Stimulated activated naive CD8-positive, alpha-beta T cell treated with anti-CD3 and anti-CD28 coated beads, Interleukin-15, Interleukin-2, amounts not matched to agents 100 ng/mL and 50 ng/mL, for 24 hours (primary cell): ENCODE measurements at regions not wholly inside any gene's neighbourhood (a gene's known extent, or its start where the extent isn't known, plus 50 kb on each side); places are given as distances from the start of the nearest gene placed in this dataset.
"Not testable (repeated sequence)": the region's sequence is repeated elsewhere in the genome, so short reads cannot be mapped to it uniquely, and the experiment has no call there.

Experiments used
- H3K27ac Mint-ChIP-seq: one replicate; pipeline ENCODE4 v1.8.0; 2021; ENCODE audit warnings: mild to moderate bottlenecking, mixed read lengths
- H3K27me3 Mint-ChIP-seq: one replicate; pipeline ENCODE4 v1.8.0; 2021; ENCODE audit warnings: mixed read lengths
- H3K36me3 Mint-ChIP-seq: one replicate; pipeline ENCODE4 v1.8.0; 2021; ENCODE audit warnings: low read depth, mixed read lengths
- H3K4me1 Mint-ChIP-seq: one replicate; pipeline ENCODE4 v1.8.0; 2021; ENCODE audit warnings: low read depth, mixed read lengths
- H3K4me3 Mint-ChIP-seq: one replicate; pipeline ENCODE4 v1.8.0; 2021; ENCODE audit warnings: mild to moderate bottlenecking, mixed read lengths
- H3K9me3 Mint-ChIP-seq: one replicate; pipeline ENCODE4 v1.8.0; 2021; ENCODE audit warnings: mixed read lengths

DNA sequence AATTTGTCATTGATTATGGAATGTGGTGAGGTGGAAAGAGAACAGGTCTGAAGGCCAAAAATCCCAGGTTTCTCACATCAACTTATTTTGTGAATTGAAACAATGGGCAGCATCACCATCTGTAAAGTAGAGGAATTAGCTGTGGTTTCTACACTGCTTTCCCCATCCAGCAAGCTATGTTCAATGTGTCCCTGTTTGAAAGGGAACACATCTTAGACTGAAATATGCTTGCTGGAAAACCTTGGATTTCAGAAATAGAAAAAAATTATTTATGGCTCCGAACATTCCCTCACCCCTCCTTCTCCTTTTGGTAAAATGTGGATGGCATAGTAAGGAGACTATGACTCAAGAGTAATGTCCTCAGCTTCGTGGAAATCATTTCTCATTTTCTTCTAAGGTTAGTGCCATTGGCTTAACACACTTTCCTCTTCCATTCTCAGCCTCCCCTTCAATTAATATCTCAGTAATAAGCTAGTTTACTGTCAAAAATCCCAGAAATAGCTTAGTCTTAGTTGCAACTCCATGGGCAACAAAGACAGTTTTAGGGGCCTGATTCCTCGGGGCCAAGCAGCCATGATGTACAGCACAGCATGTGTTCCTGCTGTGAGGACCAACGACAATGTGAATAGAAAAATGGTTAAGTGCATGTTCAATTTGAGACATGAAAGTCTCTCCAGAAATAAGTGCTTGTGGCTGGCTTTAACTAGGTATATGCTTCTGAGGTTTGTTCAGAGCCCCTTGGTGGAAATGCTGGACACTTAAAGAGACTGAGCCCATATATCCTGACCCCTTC, 205.8 kb upstream of the SLC38A2 start:
- Mint-ChIP-seq H3K27me3 (no peaks in the 10 kb centered on the region), H3K9me3 (peaks cover 11% of the 10 kb centered on the region), H3K36me3 (peaks cover 4% of the 10 kb centered on the region), H3K4me3 (no peak overlapping the region), H3K27ac (no peak overlapping the region), H3K4me1 (peaks cover 5% of the 10 kb centered on the region)

DNA sequence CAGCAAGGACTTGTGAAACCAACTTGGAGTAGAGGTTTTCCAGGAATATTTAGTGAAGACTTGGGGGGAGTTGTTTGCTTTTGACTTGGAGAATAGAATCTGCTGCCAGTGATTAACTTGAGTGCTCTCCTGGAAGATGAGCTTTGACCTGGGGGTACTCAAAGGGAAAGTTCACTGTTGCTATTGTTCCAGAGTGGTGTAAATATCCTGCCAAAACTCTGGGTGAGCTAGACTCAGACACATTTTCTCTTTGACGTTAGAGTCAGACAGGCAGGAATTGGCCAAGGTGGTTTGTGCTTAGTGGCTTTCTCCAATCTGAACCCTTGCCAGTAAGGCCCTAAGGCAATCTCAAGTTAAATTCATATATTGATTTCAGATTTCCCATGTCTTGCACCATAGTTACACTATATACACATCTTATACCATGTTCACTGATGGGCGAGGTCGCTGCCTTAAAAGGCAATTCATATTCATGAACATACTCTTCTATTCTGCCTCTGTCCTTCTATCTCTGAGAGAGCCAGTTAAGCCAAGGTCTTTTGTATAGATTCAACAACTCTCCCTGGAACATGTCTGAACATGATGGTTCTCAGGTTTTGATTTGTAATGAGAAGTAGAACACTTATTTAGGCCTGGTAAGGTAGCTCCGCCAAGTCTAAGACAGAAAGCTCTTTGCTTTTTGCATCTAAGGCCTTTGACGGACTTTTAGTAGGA, 204.6 kb upstream of the SLC38A2 start:
- Mint-ChIP-seq H3K4me3 (no peak overlapping the region), H3K36me3 (peaks cover 6% of the 10 kb centered on the region), H3K27ac (no peak overlapping the region), H3K9me3 (no peaks in the 10 kb centered on the region), H3K4me1 (no peaks in the 10 kb centered on the region), H3K27me3 (no peaks in the 10 kb centered on the region)

DNA sequence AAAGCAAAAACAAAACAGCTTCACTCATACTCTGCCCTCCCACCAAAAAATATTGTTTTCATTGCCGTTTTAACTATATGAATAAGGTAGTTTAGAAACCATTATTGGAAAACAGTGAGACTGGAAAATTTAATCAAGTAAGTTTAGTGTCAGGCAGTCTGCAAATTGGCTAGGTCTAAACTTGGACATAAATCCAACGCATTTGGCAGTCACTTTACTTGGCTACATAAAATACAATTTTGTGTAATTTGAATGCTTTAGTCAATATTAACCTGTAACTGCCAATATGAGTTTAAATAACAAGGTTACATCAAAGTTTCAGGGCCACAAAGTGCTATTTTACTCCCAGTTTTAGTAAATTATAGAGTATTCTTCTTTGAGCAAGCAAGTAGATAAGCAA, 202.3 kb upstream of the SLC38A2 start:
- peaks cover 9% of the 10 kb centered on the region for H3K36me3 Mint-ChIP-seq
- no peak overlapping the region for H3K27ac Mint-ChIP-seq
- H3K9me3 Mint-ChIP-seq = peaks cover 4% of the 10 kb centered on the region
- no peak overlapping the region for H3K4me3 Mint-ChIP-seq
- no peaks in the 10 kb centered on the region for H3K27me3 Mint-ChIP-seq
- no peaks in the 10 kb centered on the region for H3K4me1 Mint-ChIP-seq

DNA sequence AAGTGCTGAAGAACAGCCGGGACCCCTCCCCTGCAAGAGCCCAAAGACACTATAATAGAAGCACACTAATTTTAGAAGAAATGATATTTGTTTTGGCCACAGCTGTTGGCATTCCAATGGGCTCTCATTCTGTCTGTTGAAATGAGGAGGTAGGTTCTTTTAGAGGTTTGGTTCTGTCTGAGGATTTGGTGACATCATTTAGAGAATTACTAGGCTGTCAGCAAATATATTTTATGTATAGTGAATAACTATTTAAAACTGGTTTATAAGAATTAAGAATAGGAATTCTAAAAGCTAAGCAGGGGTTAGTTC, 200.7 kb upstream of the SLC38A2 start:
- Mint-ChIP-seq H3K4me3 (no peak overlapping the region), H3K4me1 (no peaks in the 10 kb centered on the region), H3K36me3 (peaks cover 10% of the 10 kb centered on the region), H3K27me3 (no peaks in the 10 kb centered on the region), H3K27ac (no peak overlapping the region), H3K9me3 (peaks cover 11% of the 10 kb centered on the region)

DNA sequence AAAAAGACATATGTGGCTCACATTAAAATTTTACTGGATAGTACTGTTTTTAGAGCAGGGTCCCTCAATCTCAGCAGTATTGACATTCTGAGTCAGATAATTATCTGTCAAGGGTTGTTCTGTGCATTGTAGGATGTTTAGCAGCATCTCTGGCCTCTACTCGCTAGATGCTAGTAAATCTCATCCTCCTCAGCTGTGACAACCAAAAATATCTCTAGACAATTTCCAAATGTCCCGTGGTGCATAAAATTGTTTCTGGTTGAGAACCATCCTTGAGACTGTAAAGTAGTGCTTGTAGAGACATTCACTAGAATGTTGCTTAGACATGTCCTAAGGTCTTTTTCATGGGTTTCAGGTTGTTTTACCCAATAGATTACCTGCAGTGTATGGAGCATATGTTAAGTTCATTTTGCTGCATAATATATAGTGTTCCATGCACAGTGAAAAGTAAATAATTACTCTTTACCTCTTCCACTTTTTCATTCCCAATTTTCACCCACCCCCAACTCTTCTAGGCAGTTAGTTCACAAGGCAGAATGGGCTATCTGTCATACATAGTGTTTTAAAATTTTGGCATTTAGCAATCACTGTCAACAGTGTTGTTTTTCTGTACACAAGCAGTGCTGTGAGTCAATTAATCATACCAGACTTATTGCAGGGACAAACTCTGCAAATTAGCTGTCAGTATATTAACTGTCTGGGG, 200.2 kb upstream of the SLC38A2 start:
- no peaks in the 10 kb centered on the region for H3K27me3 Mint-ChIP-seq
- H3K36me3 Mint-ChIP-seq = peaks cover 13% of the 10 kb centered on the region
- peaks cover 16% of the 10 kb centered on the region for H3K9me3 Mint-ChIP-seq
- no peaks in the 10 kb centered on the region for H3K4me1 Mint-ChIP-seq
- no peak overlapping the region for H3K4me3 Mint-ChIP-seq
- no peak overlapping the region for H3K27ac Mint-ChIP-seq

DNA sequence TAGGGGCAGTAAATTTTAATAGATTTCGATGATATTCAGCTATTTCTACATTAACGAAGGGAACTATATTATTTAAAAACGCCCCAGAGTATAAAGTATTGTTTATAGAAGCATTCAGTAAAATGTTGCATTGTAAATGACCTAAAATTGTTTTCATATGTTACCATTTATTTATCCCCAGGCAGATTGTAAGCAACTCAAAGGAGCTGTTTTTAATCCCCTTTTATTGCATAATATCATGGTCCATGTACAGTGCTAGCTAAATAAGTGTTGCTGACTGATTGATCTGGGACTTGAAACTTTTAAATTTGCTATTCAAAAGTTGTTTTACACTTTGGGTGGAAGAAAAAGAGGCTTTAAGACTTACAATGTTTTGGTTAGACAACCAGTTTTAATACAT, 199.0 kb upstream of the SLC38A2 start:
- Mint-ChIP-seq H3K9me3 (peaks cover 26% of the 10 kb centered on the region), H3K4me1 (no peaks in the 10 kb centered on the region), H3K27me3 (no peaks in the 10 kb centered on the region), H3K36me3 (peaks cover 23% of the 10 kb centered on the region), H3K27ac (no peak overlapping the region), H3K4me3 (no peak overlapping the region)

DNA sequence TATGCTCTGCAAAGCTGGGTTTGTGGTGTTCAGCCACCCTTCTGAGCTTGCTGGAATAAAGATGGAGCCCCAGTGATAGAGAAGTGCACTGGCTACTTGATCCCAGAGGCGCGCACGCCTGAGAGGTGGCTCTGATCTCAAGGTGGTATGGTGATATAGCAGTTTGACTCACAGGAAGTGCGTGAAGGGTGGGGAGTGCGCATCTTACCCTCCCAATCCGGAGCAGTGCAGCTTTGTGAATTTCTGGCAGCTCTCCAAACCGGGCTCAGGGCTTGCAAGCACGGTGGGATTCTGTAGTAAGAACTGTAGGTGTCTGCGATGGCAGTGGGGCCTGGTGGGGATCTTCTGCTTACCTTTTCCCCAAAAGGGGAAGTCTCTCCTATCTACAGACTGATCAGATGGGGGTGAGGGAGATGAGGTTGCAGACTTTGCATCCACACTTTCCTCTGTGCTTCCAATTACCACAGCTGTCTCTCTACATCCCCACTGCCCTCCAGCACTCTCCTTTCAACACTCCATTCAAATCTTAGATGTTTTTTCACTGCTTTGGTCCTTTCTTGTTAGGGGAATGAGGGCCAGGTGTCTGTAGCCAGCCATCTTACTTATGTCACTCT, 197.4 kb upstream of the SLC38A2 start:
- Mint-ChIP-seq H3K27me3 (no peaks in the 10 kb centered on the region), H3K9me3 (peaks cover 38% of the 10 kb centered on the region), H3K36me3 (peaks cover 23% of the 10 kb centered on the region), H3K27ac (no peak overlapping the region), H3K4me3 (no peak overlapping the region), H3K4me1 (no peaks in the 10 kb centered on the region)

DNA sequence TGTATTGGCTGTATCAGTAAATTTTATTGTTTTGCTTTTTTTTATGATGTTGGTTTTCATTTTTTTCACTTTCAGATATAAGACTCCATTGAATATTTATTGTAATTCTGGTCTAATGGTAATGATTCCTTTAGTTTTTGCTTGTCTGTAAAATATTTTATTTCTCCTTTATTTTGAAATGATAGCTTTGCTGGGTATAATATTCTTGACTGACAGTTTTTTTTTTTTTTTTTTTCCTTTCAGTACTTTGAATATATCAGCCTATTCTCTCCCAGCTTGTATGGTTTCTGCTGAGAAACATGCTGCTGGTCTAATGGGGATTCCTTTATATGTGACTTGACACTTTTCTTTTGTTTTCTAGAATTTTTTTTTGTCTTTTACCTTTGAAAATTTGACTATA, 195.1 kb upstream of the SLC38A2 start:
- Mint-ChIP-seq H3K27me3 (no peaks in the 10 kb centered on the region), H3K4me3 (no peak overlapping the region), H3K27ac (no peak overlapping the region), H3K9me3 (peaks cover 39% of the 10 kb centered on the region), H3K36me3 (peaks cover 18% of the 10 kb centered on the region), H3K4me1 (peaks cover 4% of the 10 kb centered on the region)

DNA sequence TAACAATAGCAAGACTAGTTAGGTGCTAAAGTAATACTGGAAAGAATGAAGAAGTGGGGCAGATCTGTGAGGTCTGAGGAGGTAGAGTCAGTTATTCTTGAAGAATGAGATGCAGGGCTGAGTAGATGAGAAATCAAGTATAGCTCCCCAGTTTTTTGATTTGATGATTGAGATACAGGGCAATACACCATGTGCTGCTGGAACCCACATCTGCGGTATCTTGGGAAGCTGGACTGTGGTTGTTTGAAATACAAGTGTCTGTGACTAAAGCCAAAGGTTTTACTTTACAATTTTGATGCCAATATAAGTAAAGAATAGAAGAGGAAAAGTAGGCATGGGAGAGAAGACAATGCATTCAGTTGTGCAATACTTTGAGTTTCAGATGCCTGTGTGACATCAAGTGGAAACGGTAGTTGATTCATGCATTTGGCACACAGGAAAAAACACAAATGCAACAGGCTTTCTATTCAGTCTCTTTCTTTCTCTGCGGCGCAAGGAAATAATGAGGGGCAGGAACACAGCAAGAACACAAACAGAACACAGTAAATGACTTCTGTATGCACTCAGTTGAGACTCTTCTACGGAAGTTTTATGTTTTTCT, 190.2 kb upstream of the SLC38A2 start:
- Mint-ChIP-seq H3K4me3 (no peak overlapping the region), H3K4me1 (peaks cover 16% of the 10 kb centered on the region), H3K27me3 (no peaks in the 10 kb centered on the region), H3K9me3 (peaks cover 27% of the 10 kb centered on the region), H3K36me3 (peaks cover 14% of the 10 kb centered on the region), H3K27ac (peak overlapping the region; percentile 22)

DNA sequence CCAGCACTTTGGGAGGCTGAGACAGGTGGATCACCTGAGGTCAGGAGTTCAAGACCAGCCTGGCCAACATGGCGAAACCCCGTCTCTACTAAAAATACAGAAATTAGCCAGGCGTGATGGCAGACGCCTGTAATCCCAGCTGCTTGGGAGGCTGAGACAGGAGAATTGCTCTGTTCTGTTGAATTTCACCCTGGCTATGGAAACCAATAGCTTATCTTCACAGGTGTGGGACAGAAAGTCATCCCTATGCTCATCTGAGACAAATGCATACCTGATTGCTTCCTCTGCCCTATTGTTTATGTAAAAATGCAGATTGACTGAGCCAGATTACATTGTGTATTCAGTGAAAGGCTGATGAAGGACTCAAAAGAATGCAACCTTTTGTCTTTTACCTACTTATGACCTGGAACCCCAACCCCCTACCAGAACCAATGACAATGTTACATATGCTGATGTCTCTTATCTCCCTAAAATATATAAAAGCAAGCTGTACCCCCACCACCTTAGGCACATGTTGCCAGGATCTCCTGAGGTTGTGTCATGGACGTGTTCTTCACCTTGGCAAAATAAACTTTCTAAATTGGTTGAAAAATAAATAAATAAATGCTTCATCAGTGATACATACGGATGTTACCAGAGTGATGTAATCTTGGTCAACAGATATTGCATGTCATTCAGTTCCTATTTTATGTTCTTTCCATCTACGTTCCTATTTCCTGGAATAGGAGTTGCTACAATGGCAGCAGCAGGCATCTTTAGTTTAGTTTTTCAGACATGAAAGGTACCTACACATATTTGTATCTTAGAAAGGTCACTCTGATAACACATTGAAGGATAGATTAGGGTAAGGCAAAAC, 189.4 kb upstream of the SLC38A2 start:
- H3K36me3 Mint-ChIP-seq, H3K27me3 Mint-ChIP-seq, H3K4me3 Mint-ChIP-seq: not testable (repeated sequence)
- peaks cover 21% of the 10 kb centered on the region for H3K9me3 Mint-ChIP-seq
- H3K27ac Mint-ChIP-seq = peak overlapping the region; percentile 22
- peaks cover 21% of the 10 kb centered on the region for H3K4me1 Mint-ChIP-seq

DNA sequence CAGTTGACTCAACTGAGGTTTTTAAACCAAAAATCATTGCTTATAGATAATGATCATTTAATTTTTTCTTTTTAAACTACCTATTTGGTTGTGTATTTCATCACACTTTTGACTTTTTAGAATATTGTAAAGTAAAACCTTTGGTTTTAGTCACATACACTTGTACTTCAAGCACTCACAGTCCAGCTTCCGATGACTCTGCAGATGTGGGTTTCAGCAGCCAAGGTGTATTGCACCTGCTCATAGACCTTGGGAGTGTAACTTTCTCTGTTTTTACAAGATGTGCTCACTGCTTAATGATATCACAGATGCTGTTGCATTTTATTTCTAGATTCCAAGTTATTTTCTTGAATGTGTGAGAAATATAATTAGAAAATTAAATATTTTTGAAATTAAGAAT, 188.3 kb upstream of the SLC38A2 start:
- Mint-ChIP-seq H3K4me3 (no peak overlapping the region), H3K4me1 (peaks cover 31% of the 10 kb centered on the region), H3K27me3 (no peaks in the 10 kb centered on the region)

DNA sequence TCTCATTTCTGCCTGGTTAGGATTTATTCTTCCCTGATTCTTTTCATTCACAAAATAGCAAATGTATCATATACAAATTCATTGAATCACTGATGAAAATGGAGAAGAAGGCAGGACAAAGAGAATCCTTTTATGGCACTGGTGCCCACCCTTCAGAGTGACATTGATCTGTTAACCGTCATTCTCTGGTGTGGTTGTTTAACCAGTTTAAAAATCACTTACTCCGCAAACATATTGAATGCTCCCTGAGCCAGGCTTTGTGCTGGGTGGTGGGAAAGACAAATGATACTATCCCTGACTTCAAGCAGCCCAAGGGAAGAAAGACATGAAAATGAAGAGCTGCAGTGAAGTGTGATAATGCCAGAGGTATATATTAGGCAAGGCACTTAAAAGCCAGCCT, 187.5 kb upstream of the SLC38A2 start:
- Mint-ChIP-seq H3K27me3 (no peaks in the 10 kb centered on the region), H3K27ac (no peak overlapping the region)

More for the DNA sequence above, 188.3 kb upstream of the SLC38A2 start:
- Mint-ChIP-seq H3K27ac (no peak overlapping the region), H3K9me3 (peaks cover 14% of the 10 kb centered on the region), H3K36me3 (peaks cover 5% of the 10 kb centered on the region)

DNA sequence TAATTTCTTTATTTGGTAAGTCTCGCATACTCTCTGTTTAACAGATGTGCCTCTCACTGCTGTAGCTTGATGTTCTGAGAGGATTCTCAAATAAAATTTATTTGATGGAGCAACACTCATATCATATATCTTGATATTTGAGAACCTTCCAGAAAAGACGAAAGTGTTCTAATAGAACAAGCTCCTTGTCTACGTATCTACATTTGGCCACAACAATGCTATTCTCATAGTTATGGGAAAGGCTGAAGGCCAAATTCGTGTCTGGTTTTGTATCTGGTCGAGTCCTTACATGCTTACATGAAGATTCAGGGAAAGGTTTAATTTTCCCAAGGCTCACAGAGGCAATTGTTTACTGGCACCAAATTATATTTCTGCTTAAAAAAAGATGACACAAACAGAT, 186.7 kb upstream of the SLC38A2 start:
- Mint-ChIP-seq H3K27me3 (no peaks in the 10 kb centered on the region), H3K9me3 (peaks cover 8% of the 10 kb centered on the region), H3K4me1 (peaks cover 41% of the 10 kb centered on the region), H3K36me3 (peaks cover 9% of the 10 kb centered on the region), H3K4me3 (no peak overlapping the region), H3K27ac (no peak overlapping the region)

More for the DNA sequence above, 187.5 kb upstream of the SLC38A2 start:
- Mint-ChIP-seq H3K9me3 (peaks cover 8% of the 10 kb centered on the region), H3K4me3 (no peak overlapping the region), H3K4me1 (peaks cover 38% of the 10 kb centered on the region), H3K36me3 (peaks cover 6% of the 10 kb centered on the region)

DNA sequence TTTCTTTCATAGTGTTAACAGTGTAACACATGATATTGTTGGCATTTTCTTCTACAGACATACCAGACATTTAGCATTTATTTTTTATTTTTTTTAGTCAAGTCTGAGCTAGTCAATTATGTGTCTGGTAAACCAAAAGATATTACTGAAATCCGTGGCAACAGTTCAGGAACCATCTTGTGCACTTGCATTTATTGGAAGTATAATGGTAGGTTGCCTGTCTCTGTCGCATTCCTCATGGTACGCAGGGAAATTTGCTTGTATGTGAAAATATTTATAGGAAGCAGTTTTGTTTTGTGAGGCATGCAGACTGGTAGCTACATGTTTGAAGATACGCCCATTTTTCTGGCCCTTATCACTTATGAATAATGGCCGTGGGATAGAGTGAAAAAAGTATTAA, 186.1 kb upstream of the SLC38A2 start:
- Mint-ChIP-seq H3K9me3 (peaks cover 8% of the 10 kb centered on the region), H3K27ac (no peak overlapping the region), H3K4me3 (no peak overlapping the region), H3K4me1 (peaks cover 44% of the 10 kb centered on the region), H3K27me3 (no peaks in the 10 kb centered on the region), H3K36me3 (peaks cover 9% of the 10 kb centered on the region)
